ENCODE measurements at regions not wholly inside any gene's neighbourhood (a gene's known extent, or its start where the extent isn't known, plus 50 kb on each side); places are given as distances from the start of the nearest gene placed in this dataset.

- TF ChIP-seq POLR2A (IDR thresholded peaks at IDR 0.05; ENCODE audit: extremely low read depth, insufficient read length) (no peak), CTCF (IDR thresholded peaks at IDR 0.05; ENCODE audit: low read depth, low read length) (no peak)
Measured at GRCh38 chr10:7107285-7107684, 303.5 kb downstream of the SFMBT2 start.

All from NB4 (cell line).